Pancreas (tissue), 10 donors: ENCODE measurements at regions not wholly inside any gene's neighbourhood (a gene's known extent, or its start where the extent isn't known, plus 50 kb on each side); places are given as distances from the start of the nearest gene placed in this dataset.

Source experiments
- ATAC-seq, 4 donors: fragments of 200-7000 bp; cut with Tn5 transposase; one replicate each; pipeline versions ENCODE4 v1.8.0 to v1.9.1; 2020; ENCODE audit warnings: mild to moderate bottlenecking in 4 of 4, moderate library complexity in 4 of 4
- DNase-seq, 6 donors: peaks; one replicate each; pipeline ENCODE4 v3.0.0-alpha.2; 2020
- FAIRE-seq: peaks from 2 replicates; lab custom pipeline; 2012; peaks lifted over from hg19 to GRCh38; lab: Jason Lieb, UNC
- H3K27ac ChIP-seq, 4 donors: fragments of 200-600 bp; sonication (generic); 1 replicate in 3 of 4; 2 replicates in 1 of 4; pipeline versions ENCODE4 v1.5.0 to v1.8.0; 2020
- H3K27me3 ChIP-seq, 4 donors: fragments of 200-600 bp; one replicate each; pipeline ENCODE4 v1.8.0; 2021
- H3K36me3 ChIP-seq, 3 donors: fragments of 200-600 bp; sonication (generic) in 1 of 3; one replicate each; pipeline versions ENCODE4 v1.5.0 to v1.8.0; 2020 to 2021
- H3K4me1 ChIP-seq, 3 donors: fragments of 200-600 bp; one replicate each; pipeline ENCODE4 v1.8.0; 2021
- H3K4me3 ChIP-seq, 4 donors: fragments of 200-600 bp; sonication (generic) in 2 of 4; one replicate each; pipeline versions ENCODE4 v1.5.0 to v1.8.0; 2020 to 2021
- H3K9me3 ChIP-seq, 4 donors: fragments of 200-600 bp; one replicate each; pipeline ENCODE4 v1.8.0; 2021
- WGBS, 2 donors: extraction: QIAGEN DNeasy Blood & Tissue Kit; methylation state at CpG; one replicate each; pipeline ENCODE4 v1.1.7; 2013; 5-methylcytosine and 5-hydroxymethylcytosine counted together
- intact Hi-C, 3 donors: fragments of 100-400 bp; cut with DNase I; formaldehyde crosslinking; loops; one replicate each; pipeline versions ENCODE4 v1.11.1 to v1.14.2; 2022
- TF ChIP-seq, protein P1 (sequence below), 4 donors: fragments of 200-600 bp; sonication (generic) in 3 of 4; IDR thresholded peaks; one replicate each; pipeline versions ENCODE4 v1.5.0 to v1.8.0; 2021; ENCODE audit warnings: antibody characterized with exemption in 4 of 4
- donor health status: healthy with polysubstance abuse.
- donor health status: DM: no; HTN: no; CAD: no; lungs with moderate emphysema.
- donor health status: DM: no; HTN: no; CAD: no.
- donor health status: control.
- donor health status: control.
- donor health status: Bipolar disorder and iron deficiency.
- donor health status: DM: yes; HTN: yes; CAD: no.
- donor health status: DM: no; HTN: no; CAD: no.
- donor health status: DM: no; HTN: no; CAD: no.
- donor health status: DM: yes; HTN: yes; CAD: no.

DNA sequence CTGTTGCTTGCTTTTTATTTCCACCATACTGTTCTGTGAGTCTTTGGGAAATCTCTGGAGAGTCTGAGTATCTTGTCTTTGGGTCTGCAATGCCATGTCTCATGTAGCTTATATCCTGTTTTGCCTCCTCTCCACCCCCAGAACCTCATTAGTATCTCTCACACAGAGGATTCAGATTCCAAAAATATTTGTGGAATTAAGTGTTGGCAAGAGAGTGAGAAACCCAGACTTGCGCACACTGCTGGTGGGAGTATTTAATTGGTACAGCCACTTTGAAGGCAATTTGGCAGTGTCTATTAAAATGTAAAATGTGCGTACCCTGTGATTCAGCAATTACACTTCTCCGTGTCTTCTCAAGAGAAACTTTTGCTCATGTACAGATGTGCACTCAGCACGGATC, 68.6 kb downstream of the ZNF621 start:
- no peak overlapping the region for H3K27ac ChIP-seq
- no peak for ATAC-seq
- intact Hi-C loops: no loop called here
- WGBS, 2 donors: 82% methylated on average over 4 of the region's 4 CpGs
- TF ChIP-seq, protein P1, sequence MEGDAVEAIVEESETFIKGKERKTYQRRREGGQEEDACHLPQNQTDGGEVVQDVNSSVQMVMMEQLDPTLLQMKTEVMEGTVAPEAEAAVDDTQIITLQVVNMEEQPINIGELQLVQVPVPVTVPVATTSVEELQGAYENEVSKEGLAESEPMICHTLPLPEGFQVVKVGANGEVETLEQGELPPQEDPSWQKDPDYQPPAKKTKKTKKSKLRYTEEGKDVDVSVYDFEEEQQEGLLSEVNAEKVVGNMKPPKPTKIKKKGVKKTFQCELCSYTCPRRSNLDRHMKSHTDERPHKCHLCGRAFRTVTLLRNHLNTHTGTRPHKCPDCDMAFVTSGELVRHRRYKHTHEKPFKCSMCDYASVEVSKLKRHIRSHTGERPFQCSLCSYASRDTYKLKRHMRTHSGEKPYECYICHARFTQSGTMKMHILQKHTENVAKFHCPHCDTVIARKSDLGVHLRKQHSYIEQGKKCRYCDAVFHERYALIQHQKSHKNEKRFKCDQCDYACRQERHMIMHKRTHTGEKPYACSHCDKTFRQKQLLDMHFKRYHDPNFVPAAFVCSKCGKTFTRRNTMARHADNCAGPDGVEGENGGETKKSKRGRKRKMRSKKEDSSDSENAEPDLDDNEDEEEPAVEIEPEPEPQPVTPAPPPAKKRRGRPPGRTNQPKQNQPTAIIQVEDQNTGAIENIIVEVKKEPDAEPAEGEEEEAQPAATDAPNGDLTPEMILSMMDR (IDR thresholded peaks at IDR 0.05): no peak
- no peak overlapping the region for H3K4me3 ChIP-seq
- no peaks in the 10 kb centered on the region for H3K36me3 ChIP-seq
- no peaks in the 10 kb centered on the region for H3K9me3 ChIP-seq
- H3K27me3 ChIP-seq: no peaks in the 10 kb centered on the region
- no peaks in the 10 kb centered on the region for H3K4me1 ChIP-seq
- no peak for FAIRE-seq
- no peak for DNase-seq

DNA sequence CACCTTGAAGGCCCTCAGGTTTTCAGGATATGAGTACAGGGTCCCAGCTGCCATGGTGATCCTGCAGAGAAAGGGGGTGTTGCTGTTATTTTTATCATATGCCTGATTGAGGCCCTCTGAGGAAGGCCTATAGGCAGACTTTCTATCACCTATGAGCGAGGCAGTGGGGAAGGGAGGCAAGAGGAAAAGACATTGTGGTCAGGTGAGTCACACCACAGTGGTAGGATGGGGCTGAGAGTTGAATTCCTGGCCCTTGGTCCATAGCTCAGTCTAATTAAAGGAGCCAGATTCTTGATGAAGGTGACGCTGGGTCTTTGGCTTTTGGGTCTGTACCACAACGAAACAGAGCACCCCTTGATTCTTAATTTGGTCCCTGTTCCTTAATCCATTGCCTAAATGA, 72.7 kb downstream of the ZNF621 start:
- ATAC-seq: no peak
- no peak overlapping the region for H3K27ac ChIP-seq
- FAIRE-seq: no peak
- intact Hi-C loops: no loop called here
- TF ChIP-seq, protein P1 (IDR thresholded peaks at IDR 0.05): no peak
- DNase-seq: no peak
- 86 to 94% methylated on average over 3 of the region's 3 CpGs for WGBS, 2 donors
- H3K9me3 ChIP-seq: no peaks in the 10 kb centered on the region
- H3K4me1 ChIP-seq: no peaks in the 10 kb centered on the region
- H3K4me3 ChIP-seq: no peak overlapping the region
- no peaks in the 10 kb centered on the region for H3K27me3 ChIP-seq
- no peaks in the 10 kb centered on the region for H3K36me3 ChIP-seq

DNA sequence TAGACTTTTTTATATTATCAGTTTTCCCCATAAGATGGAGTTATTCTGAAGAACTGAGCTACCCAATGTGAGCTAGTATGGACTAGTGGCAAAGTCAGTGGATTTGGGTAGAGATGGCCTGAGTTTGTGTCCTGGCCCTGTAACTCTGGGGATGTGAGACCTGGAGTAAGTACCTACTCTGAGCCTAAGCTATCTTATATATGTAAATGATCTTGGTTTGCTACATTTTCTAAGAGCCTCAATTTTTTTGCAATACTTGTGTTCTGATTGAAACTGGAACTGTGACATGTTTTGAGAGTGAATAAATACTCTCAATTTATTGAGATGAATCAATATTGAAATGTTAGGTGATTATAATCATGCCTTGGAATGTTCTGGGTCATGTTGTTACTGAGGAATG, 73.6 kb downstream of the ZNF621 start:
- intact Hi-C loops: no loop called here
- Histone ChIP-seq H3K4me1 (no peaks in the 10 kb centered on the region), H3K9me3 (no peaks in the 10 kb centered on the region), H3K4me3 (no peak overlapping the region), H3K36me3 (no peaks in the 10 kb centered on the region), H3K27ac (no peak overlapping the region), H3K27me3 (no peaks in the 10 kb centered on the region)
- TF ChIP-seq, protein P1 (IDR thresholded peaks at IDR 0.05): no peak
- FAIRE-seq (no peak), ATAC-seq (no peak), DNase-seq (no peak)

DNA sequence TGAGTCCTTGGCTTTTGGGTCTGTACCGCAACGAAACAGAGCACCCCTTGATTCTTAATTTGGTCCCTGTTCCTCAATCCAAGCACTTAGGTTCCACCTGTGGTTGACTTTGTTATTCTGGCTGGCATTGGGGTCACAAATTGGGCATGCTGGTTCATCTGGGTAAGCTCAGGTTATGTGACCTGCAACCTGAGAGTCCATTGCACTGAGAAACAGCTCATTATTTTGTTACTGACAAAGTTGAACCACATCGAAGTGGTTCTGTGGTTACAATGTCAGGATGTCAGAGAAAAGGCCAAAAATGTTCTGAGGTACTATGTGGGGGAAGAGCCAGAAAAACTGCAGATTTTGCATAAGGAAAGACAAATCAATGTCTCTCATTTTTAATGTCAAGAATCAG, 74.2 kb downstream of the ZNF621 start:
- Histone ChIP-seq H3K9me3 (no peaks in the 10 kb centered on the region), H3K4me1 (no peaks in the 10 kb centered on the region), H3K4me3 (no peak overlapping the region), H3K36me3 (no peaks in the 10 kb centered on the region), H3K27ac (no peak overlapping the region), H3K27me3 (no peaks in the 10 kb centered on the region)
- TF ChIP-seq, protein P1 (IDR thresholded peaks at IDR 0.05): no peak
- 80 to 85% methylated on average over 3 of the region's 3 CpGs for WGBS, 2 donors
- intact Hi-C loops: no loop called here
- no peak for FAIRE-seq
- no peak for DNase-seq
- no peak for ATAC-seq

DNA sequence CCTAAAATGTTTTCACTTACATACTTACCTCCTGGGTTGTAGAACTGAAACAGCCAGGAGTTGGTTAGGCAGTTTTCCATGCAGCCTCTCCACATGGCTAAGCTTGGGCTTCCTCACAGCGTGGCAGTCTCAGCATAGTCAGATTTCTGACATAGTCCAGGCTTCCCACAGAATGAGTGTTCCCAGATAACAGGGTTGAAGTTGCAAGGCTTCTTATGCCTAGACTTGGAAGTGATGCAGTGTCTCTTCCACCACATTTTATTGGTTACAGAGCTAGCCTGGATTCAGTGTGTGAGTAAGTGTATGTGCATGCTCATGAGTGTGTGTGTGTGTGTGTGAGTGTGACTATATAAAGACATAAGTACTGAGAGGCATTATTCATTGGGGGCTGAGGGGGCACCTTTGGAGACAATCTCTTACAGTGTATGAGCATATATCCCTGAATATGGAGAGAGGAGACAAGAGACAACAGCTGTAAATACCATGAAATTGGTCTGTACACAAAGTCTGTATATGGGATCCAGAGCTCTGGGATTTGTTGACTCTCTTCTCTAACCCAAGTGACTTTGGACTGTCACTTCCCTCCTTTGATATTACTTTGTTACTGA, 78.1 kb downstream of the ZNF621 start:
- FAIRE-seq (no peak), DNase-seq (no peak), ATAC-seq (no peak)
- TF ChIP-seq, protein P1 (IDR thresholded peaks at IDR 0.05): no peak
- intact Hi-C loops: no loop called here
- Histone ChIP-seq H3K9me3 (no peaks in the 10 kb centered on the region), H3K4me1 (no peaks in the 10 kb centered on the region), H3K36me3 (no peaks in the 10 kb centered on the region), H3K4me3 (no peak overlapping the region), H3K27me3 (no peaks in the 10 kb centered on the region), H3K27ac (no peak overlapping the region)
- 73 to 86% methylated on average over 1 of the region's 1 CpG for WGBS, 2 donors
